SK-N-SH (cell line): ENCODE measurements at regions not wholly inside any gene's neighbourhood (a gene's known extent, or its start where the extent isn't known, plus 50 kb on each side); places are given as distances from the start of the nearest gene placed in this dataset.
"Not testable (repeated sequence)": the region's sequence is repeated elsewhere in the genome, so short reads cannot be mapped to it uniquely, and the experiment has no call there.

ENCODE experiments used
- ELF1 ChIP-seq: IDR thresholded peaks from 2 replicates; pipeline ENCODE4 v1.4.0; 2012
- EP300 ChIP-seq, 2 experiments: IDR thresholded peaks; 2 replicates each; pipeline versions ENCODE4 v1.4.0 to v1.6.1; 2012; ENCODE audit warnings: borderline replicate concordance in 1 of 2, low read depth in 1 of 2, low read length in 1 of 2
- IRF3 ChIP-seq: fragments of 150-350 bp; IDR thresholded peaks from 2 replicates; pipeline ENCODE4 v1.6.1; 2016; ENCODE audit warnings: mild to moderate bottlenecking, low read depth, low read length
- NFIC ChIP-seq: IDR thresholded peaks from 2 replicates; pipeline ENCODE4 v1.4.0; 2012; ENCODE audit warnings: borderline replicate concordance
- POLR2AphosphoS5 ChIP-seq: IDR thresholded peaks from 2 replicates; pipeline ENCODE4 v1.6.1; 2012; ENCODE audit warnings: low read depth, low read length
- TF ChIP-seq, protein P1 (sequence below): fragments of 200-600 bp; sonication (generic); IDR thresholded peaks from 2 replicates; pipeline ENCODE4 v1.6.1; 2017; ENCODE audit warnings: antibody characterized with exemption, mild to moderate bottlenecking, moderate library complexity

DNA sequence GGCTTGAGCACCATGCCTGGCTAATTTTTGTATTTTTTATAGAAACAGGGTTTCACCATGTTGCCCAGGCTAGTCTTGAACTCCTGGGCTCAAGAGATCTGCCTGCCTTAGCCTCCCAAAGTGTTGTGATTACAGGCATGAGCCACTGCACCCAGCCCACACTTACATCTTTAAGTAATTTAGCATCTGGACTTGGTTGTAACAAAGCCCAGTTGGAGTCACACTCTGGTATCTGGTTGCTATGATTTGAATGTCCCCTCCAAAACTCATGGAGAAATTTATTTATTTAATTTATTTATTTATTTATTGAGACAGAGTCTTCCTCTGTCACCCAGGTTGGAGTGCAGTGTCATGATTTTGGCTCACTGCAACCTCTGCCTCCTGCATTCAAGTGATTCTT, 52.7 kb upstream of the TSC22D1 start:
- TF ChIP-seq, protein P1, sequence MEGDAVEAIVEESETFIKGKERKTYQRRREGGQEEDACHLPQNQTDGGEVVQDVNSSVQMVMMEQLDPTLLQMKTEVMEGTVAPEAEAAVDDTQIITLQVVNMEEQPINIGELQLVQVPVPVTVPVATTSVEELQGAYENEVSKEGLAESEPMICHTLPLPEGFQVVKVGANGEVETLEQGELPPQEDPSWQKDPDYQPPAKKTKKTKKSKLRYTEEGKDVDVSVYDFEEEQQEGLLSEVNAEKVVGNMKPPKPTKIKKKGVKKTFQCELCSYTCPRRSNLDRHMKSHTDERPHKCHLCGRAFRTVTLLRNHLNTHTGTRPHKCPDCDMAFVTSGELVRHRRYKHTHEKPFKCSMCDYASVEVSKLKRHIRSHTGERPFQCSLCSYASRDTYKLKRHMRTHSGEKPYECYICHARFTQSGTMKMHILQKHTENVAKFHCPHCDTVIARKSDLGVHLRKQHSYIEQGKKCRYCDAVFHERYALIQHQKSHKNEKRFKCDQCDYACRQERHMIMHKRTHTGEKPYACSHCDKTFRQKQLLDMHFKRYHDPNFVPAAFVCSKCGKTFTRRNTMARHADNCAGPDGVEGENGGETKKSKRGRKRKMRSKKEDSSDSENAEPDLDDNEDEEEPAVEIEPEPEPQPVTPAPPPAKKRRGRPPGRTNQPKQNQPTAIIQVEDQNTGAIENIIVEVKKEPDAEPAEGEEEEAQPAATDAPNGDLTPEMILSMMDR: not testable (repeated sequence)
- not testable (repeated sequence) for TF ChIP-seq ELF1; NFIC; EP300 (IDR thresholded peaks at IDR 0.05; ENCODE audit: borderline replicate concordance in 1 of 2, low read depth in 1 of 2, low read length in 1 of 2); IRF3; POLR2AphosphoS5
